HepG2 (cell line): ENCODE measurements at regions not wholly inside any gene's neighbourhood (a gene's known extent, or its start where the extent isn't known, plus 50 kb on each side); places are given as distances from the start of the nearest gene placed in this dataset.

ENCODE experiments used
- ATAC-seq: fragments of 200-7000 bp; cut with Tn5 transposase; 3 replicates; pipeline ENCODE4 v1.9.1; 2020; ENCODE audit warnings: mild to moderate bottlenecking, moderate library complexity
- BruUV-seq: library from RNA; stranded (reverse); fragments of 400-500 nt; replicated peaks from 2 replicates; lab custom pipeline; 2021; lab: Mats Ljungman, UMichigan
- CTCF ChIA-PET: fragments of 300-600 bp; formaldehyde crosslinking; extraction: SDS; loops from one replicate; lab custom pipeline; 2021; ENCODE audit warnings: low total read pairs, inconsistent platforms, low intra/inter-chr PET ratio; lab: Yijun Ruan, JAX
- POLR2A ChIA-PET: fragments of 350-600 bp; sonication (Branson Sonifier 250); formaldehyde crosslinking; loops from one replicate; lab custom pipeline; 2020; ENCODE audit warnings: antibody characterized with exemption, inconsistent platforms; lab: Yijun Ruan, JAX
- DNase-seq: peaks from one replicate; pipeline ENCODE4 v3.0.0-alpha.2; 2015; ENCODE audit warnings: low spot score
- FAIRE-seq: peaks from 3 replicates; lab custom pipeline; 2011; peaks lifted over from hg19 to GRCh38; lab: Jason Lieb, UNC
- H2AFZ ChIP-seq: one replicate; pipeline ENCODE4 v1.6.1; 2011; ENCODE audit warnings: low read length, inconsistent platforms
- H3K27ac ChIP-seq: fragments of 300-600 bp; 3 replicates; pipeline ENCODE4 v1.8.0; 2011; ENCODE audit warnings: mixed run types, mild to moderate bottlenecking, mixed read lengths, low read length, inconsistent platforms; ENCODE audit not compliant: insufficient read depth; ENCODE audit errors: extremely low read length
- H3K27me3 ChIP-seq, 2 experiments: fragments of 200-600 bp in 1 of 2; 2 replicates in 1 of 2; 3 replicates in 1 of 2; pipeline versions ENCODE4 v1.6.0 to v1.8.0; 2011; ENCODE audit warnings: low read length in 2 of 2, mild to moderate bottlenecking in 2 of 2, moderate library complexity in 2 of 2, inconsistent platforms in 1 of 2; ENCODE audit not compliant: insufficient read depth in 2 of 2, control insufficient read depth in 1 of 2
- H3K36me3 ChIP-seq, 2 experiments: fragments of 200-600 bp in 1 of 2; replicated peaks in 1 of 2; 2 replicates in 1 of 2; 3 replicates in 1 of 2; pipeline versions ENCODE4 v1.5.1 to v1.8.0; 2011; ENCODE audit warnings: low read length in 2 of 2, inconsistent platforms in 1 of 2; ENCODE audit not compliant: insufficient read depth in 2 of 2, control insufficient read depth in 1 of 2
- H3K4me1 ChIP-seq: 2 replicates; pipeline ENCODE4 v1.5.1; 2012; ENCODE audit warnings: low read length, inconsistent platforms; ENCODE audit not compliant: insufficient read depth
- H3K4me2 ChIP-seq: 2 replicates; pipeline ENCODE4 v1.6.0; 2011; ENCODE audit warnings: low read depth, low read length, inconsistent platforms
- H3K4me3 ChIP-seq, 3 experiments: fragments of 200-600 bp in 1 of 3; sonication (generic), shearing (Covaris generic) in 1 of 3; replicated peaks in 1 of 3; 2 replicates each; pipeline ENCODE4 v1.5.1; 2011 to 2016; ENCODE audit warnings: low read length in 3 of 3, inconsistent platforms in 2 of 3, low read depth in 2 of 3, mild to moderate bottlenecking in 2 of 3, control low read depth in 1 of 3, mixed read lengths in 1 of 3; ENCODE audit not compliant: insufficient read depth in 1 of 3
- H3K79me2 ChIP-seq: one replicate; pipeline ENCODE4 v1.6.1; 2011; ENCODE audit warnings: low read length, inconsistent platforms; ENCODE audit not compliant: insufficient read depth
- H3K9ac ChIP-seq: 2 replicates; pipeline ENCODE4 v1.6.0; 2011; ENCODE audit warnings: mild to moderate bottlenecking, low read depth, low read length, inconsistent platforms; ENCODE audit not compliant: insufficient read depth
- H3K9me3 ChIP-seq: 2 replicates; pipeline ENCODE4 v1.5.1; 2012; ENCODE audit warnings: mild to moderate bottlenecking, low read length
- H4K20me1 ChIP-seq: 2 replicates; pipeline ENCODE4 v1.6.0; 2011; ENCODE audit warnings: inconsistent platforms, mild to moderate bottlenecking, low read length, moderate library complexity; ENCODE audit not compliant: insufficient read depth
- DZIP1 ChIP-seq: sonication (generic); formaldehyde crosslinking; IDR thresholded peaks from 2 replicates; pipeline ENCODE4 v1.5.0; 2020; ENCODE audit warnings: mild to moderate bottlenecking, missing genetic modification reagents
- FOXO4 ChIP-seq: sonication (generic); formaldehyde crosslinking; conservative IDR thresholded peaks from 2 replicates; pipeline ENCODE4 v1.8.1; 2023; ENCODE audit warnings: missing genetic modification reagents
- MEIS1 ChIP-seq: sonication (generic); formaldehyde crosslinking; IDR thresholded peaks from 2 replicates; pipeline ENCODE4 v1.9.0; 2021; ENCODE audit warnings: mild to moderate bottlenecking, missing genetic modification reagents, moderate library complexity, borderline replicate concordance
- NAIF1 ChIP-seq: sonication (generic); formaldehyde crosslinking; IDR thresholded peaks from 2 replicates; pipeline ENCODE4 v1.5.0; 2020; ENCODE audit warnings: mild to moderate bottlenecking, missing genetic modification reagents, borderline replicate concordance
- SMARCC2 ChIP-seq: fragments of 450-650 bp; IDR thresholded peaks from 2 replicates; pipeline ENCODE4 v1.6.1; 2017; ENCODE audit warnings: antibody characterized with exemption, mild to moderate bottlenecking
- SOX6 ChIP-seq, 2 experiments: fragments of 450-650 bp in 1 of 2; sonication (generic) in 1 of 2; formaldehyde crosslinking in 1 of 2; IDR thresholded peaks; 2 replicates each; pipeline versions ENCODE4 v1.4.0 to v1.6.1; 2017 to 2020; ENCODE audit warnings: antibody characterized with exemption in 1 of 2, mild to moderate bottlenecking in 1 of 2, missing genetic modification reagents in 1 of 2
- ZGPAT ChIP-seq: IDR thresholded peaks from 2 replicates; pipeline ENCODE4 v1.6.1; 2016; ENCODE audit warnings: mild to moderate bottlenecking
- ZMYM2 ChIP-seq: sonication (generic); formaldehyde crosslinking; IDR thresholded peaks from 2 replicates; pipeline ENCODE4 v1.8.0; 2022; ENCODE audit warnings: mild to moderate bottlenecking, missing genetic modification reagents
- ZNF256 ChIP-seq: sonication (generic); formaldehyde crosslinking; conservative IDR thresholded peaks from 2 replicates; pipeline ENCODE4 v1.4.0; 2020; ENCODE audit warnings: missing genetic modification reagents
- ZNF766 ChIP-seq: sonication (generic); formaldehyde crosslinking; IDR thresholded peaks from 2 replicates; pipeline ENCODE4 v1.5.0; 2020; ENCODE audit warnings: missing genetic modification reagents, borderline replicate concordance
- ZSCAN21 ChIP-seq: sonication (generic); formaldehyde crosslinking; IDR thresholded peaks from 2 replicates; pipeline ENCODE4 v1.8.0; 2022; ENCODE audit warnings: mild to moderate bottlenecking, missing genetic modification reagents, moderate library complexity, borderline replicate concordance
- in situ Hi-C: cut with HindIII; loops from 2 replicates; pipeline ENCODE4 v1.10.0; 2017; ENCODE audit warnings: low pct_unique_long_range_greater_than_20kb; ENCODE audit not compliant: extremely low pct_ligation_motif_present
- intact Hi-C: fragments of 100-400 bp; cut with micrococcal nuclease; formaldehyde crosslinking; loops from one replicate; pipeline ENCODE4 v1.10.0; 2022; ENCODE audit not compliant: unreplicated experiment
- TF ChIP-seq, protein P1 (sequence below): sonication (generic); formaldehyde crosslinking; IDR thresholded peaks from 2 replicates; pipeline ENCODE4 v1.4.0; 2020; ENCODE audit warnings: missing genetic modification reagents
- TF ChIP-seq, protein P2 (sequence below): IDR thresholded peaks from 2 replicates; pipeline ENCODE4 v1.6.1; 2016; ENCODE audit warnings: missing biosample characterization, missing genetic modification reagents, low read depth

DNA sequence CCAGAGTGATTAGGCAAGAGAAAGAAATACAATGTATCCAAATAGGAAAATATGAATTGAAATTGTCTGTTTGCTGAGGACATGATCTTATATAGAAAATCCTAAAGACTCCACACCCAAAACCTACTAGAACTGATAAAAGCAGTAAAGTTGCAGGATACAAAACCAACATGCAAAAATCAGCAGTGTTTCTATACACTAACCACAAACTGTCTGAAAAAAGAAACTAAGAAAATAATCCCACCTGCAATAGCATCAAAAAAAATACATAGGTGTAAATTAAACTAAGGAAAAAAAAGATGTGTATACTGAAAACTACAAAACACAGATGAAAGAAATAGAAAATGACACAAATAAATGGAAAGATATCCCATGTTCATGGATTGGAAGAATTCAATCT, 203.6 kb upstream of the SETMAR start:
- H3K27me3 ChIP-seq, result no peaks in the 10 kb centered on the region
- DNase-seq (no peak), ATAC-seq (no peak), FAIRE-seq (no peak)
- H3K4me2 ChIP-seq, result no peak overlapping the region
- H3K4me1 ChIP-seq, result no peaks in the 10 kb centered on the region
- H3K9me3 ChIP-seq, result no peaks in the 10 kb centered on the region
- ChIA-PET CTCF (no interaction called here), POLR2A (no interaction called here)
- H4K20me1 ChIP-seq, result no peaks in the 10 kb centered on the region
- TF ChIP-seq DZIP1 (CRISPR knock-in tag), result no peak
- no peak for TF ChIP-seq ZGPAT (CRISPR knock-in tag)
- TF ChIP-seq SMARCC2, result no peak
- no peak for TF ChIP-seq MEIS1 (CRISPR knock-in tag)
- TF ChIP-seq ZNF766 (CRISPR knock-in tag), result no peak
- TF ChIP-seq, protein P1, sequence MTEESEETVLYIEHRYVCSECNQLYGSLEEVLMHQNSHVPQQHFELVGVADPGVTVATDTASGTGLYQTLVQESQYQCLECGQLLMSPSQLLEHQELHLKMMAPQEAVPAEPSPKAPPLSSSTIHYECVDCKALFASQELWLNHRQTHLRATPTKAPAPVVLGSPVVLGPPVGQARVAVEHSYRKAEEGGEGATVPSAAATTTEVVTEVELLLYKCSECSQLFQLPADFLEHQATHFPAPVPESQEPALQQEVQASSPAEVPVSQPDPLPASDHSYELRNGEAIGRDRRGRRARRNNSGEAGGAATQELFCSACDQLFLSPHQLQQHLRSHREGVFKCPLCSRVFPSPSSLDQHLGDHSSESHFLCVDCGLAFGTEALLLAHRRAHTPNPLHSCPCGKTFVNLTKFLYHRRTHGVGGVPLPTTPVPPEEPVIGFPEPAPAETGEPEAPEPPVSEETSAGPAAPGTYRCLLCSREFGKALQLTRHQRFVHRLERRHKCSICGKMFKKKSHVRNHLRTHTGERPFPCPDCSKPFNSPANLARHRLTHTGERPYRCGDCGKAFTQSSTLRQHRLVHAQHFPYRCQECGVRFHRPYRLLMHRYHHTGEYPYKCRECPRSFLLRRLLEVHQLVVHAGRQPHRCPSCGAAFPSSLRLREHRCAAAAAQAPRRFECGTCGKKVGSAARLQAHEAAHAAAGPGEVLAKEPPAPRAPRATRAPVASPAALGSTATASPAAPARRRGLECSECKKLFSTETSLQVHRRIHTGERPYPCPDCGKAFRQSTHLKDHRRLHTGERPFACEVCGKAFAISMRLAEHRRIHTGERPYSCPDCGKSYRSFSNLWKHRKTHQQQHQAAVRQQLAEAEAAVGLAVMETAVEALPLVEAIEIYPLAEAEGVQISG, result no peak
- no peak for TF ChIP-seq ZNF256 (CRISPR knock-in tag)
- no peak for TF ChIP-seq SOX6 (IDR thresholded peaks at IDR 0.05)
- TF ChIP-seq SOX6 (CRISPR knock-in tag; IDR thresholded peaks at IDR 0.05), result no peak
- no peak for TF ChIP-seq NAIF1 (CRISPR knock-in tag)
- no peak for TF ChIP-seq ZSCAN21
- no peak for TF ChIP-seq ZMYM2 (CRISPR knock-in tag)
- TF ChIP-seq, protein P2, sequence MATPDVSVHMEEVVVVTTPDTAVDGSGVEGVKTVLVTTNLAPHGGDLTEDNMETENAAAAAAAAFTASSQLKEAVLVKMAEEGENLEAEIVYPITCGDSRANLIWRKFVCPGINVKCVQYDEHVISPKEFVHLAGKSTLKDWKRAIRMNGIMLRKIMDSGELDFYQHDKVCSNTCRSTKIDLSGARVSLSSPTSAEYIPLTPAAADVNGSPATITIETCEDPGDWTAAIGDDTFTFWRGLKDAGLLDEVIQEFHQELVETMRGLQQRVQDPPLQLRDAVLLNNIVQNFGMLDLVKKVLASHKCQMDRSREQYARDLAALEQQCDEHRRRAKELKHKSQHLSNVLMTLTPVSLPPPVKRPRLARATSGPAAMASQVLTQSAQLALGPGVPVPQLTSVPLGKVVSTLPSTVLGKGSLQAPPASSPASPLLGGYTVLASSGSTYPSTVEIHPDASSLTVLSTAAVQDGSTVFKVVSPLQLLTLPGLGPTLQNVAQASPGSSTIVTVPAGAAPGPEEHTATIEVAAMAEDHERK (CRISPR knock-in tag), result no peak
- TF ChIP-seq FOXO4 (CRISPR knock-in tag), result no peak
- BruUV-seq, result no TSS peak
- no peak overlapping the region for H3K27ac ChIP-seq
- in situ Hi-C loops (no loop called here), intact Hi-C loops (no loop called here)
- no peak overlapping the region for H2AFZ ChIP-seq
- no peaks in the 10 kb centered on the region for H3K36me3 ChIP-seq
- H3K4me3 ChIP-seq, result no peak overlapping the region
- H3K79me2 ChIP-seq, result no peaks in the 10 kb centered on the region
- no peak overlapping the region for H3K9ac ChIP-seq
